Liver (tissue), 8 donors: ENCODE measurements at regions not wholly inside any gene's neighbourhood (a gene's known extent, or its start where the extent isn't known, plus 50 kb on each side); places are given as distances from the start of the nearest gene placed in this dataset.

Experiments
- DNase-seq: peaks from one replicate; pipeline ENCODE4 v3.0.0-alpha.2; 2017; ENCODE audit warnings: low spot score
- H3K27ac ChIP-seq, 2 donors: one replicate each; pipeline ENCODE4 v1.7.0; 2013; ENCODE audit warnings: inconsistent platforms in 2 of 2, low read length in 2 of 2, control low read depth in 1 of 2, low read depth in 1 of 2, mild to moderate bottlenecking in 1 of 2
- H3K27me3 ChIP-seq, 4 donors: one replicate each; pipeline versions ENCODE4 v1.6.1 to v1.7.0; 2013; ENCODE audit warnings: low read length in 3 of 4, inconsistent platforms in 1 of 4, mild to moderate bottlenecking in 1 of 4, moderate library complexity in 1 of 4; ENCODE audit not compliant: control insufficient read depth in 4 of 4, insufficient read depth in 4 of 4
- H3K36me3 ChIP-seq, 4 donors: one replicate each; pipeline versions ENCODE4 v1.6.1 to v1.7.0; 2013; ENCODE audit warnings: low read length in 3 of 4, mild to moderate bottlenecking in 3 of 4, low read depth in 1 of 4, moderate library complexity in 1 of 4; ENCODE audit not compliant: control insufficient read depth in 4 of 4, insufficient read depth in 3 of 4
- H3K4me1 ChIP-seq, 4 donors: one replicate each; pipeline versions ENCODE4 v1.6.1 to v1.7.0; 2013; ENCODE audit warnings: low read length in 3 of 4, mild to moderate bottlenecking in 3 of 4, moderate library complexity in 1 of 4; ENCODE audit not compliant: control insufficient read depth in 4 of 4, insufficient read depth in 4 of 4
- H3K4me3 ChIP-seq, 3 donors: one replicate each; pipeline versions ENCODE4 v1.6.1 to v1.7.0; 2013; ENCODE audit warnings: low read length in 3 of 3, control low read depth in 1 of 3, low read depth in 1 of 3, mild to moderate bottlenecking in 1 of 3
- H3K9ac ChIP-seq, 2 donors: one replicate each; pipeline ENCODE4 v1.7.0; 2013; ENCODE audit warnings: low read length in 2 of 2, mild to moderate bottlenecking in 2 of 2, moderate library complexity in 2 of 2, control low read depth in 1 of 2, low read depth in 1 of 2
- H3K9me3 ChIP-seq, 4 donors: one replicate each; pipeline versions ENCODE4 v1.6.1 to v1.7.0; 2013; ENCODE audit warnings: low read length in 3 of 4; ENCODE audit not compliant: control insufficient read depth in 4 of 4
- CTCF ChIP-seq: fragments of 150-350 bp; IDR thresholded peaks from 2 replicates; pipeline ENCODE4 v1.5.1; 2017; ENCODE audit warnings: improper control_type of control experiment, low read depth, low read length; ENCODE audit not compliant: missing input control
- EGR1 ChIP-seq, 2 donors: IDR thresholded peaks; 2 replicates each; pipeline ENCODE4 v1.6.1; 2016 to 2018; ENCODE audit warnings: antibody characterized with exemption in 2 of 2, low read depth in 2 of 2
- FOXA1 ChIP-seq: IDR thresholded peaks from 2 replicates; pipeline ENCODE4 v1.6.1; 2016; ENCODE audit warnings: antibody characterized with exemption
- FOXA2 ChIP-seq: IDR thresholded peaks from 2 replicates; pipeline ENCODE4 v1.6.1; 2016; ENCODE audit warnings: antibody characterized with exemption
- GABPA ChIP-seq, 2 donors: IDR thresholded peaks in 1 of 2; conservative IDR thresholded peaks in 1 of 2; 2 replicates each; pipeline ENCODE4 v1.6.1; 2016; ENCODE audit warnings: antibody characterized with exemption in 2 of 2, mild to moderate bottlenecking in 1 of 2, moderate library complexity in 1 of 2
- HNF4A ChIP-seq, 2 donors: conservative IDR thresholded peaks; 2 replicates each; pipeline ENCODE4 v1.6.1; 2016; ENCODE audit warnings: antibody characterized with exemption in 2 of 2, mild to moderate bottlenecking in 2 of 2
- HNF4G ChIP-seq: IDR thresholded peaks from 2 replicates; pipeline ENCODE4 v1.6.1; 2016; ENCODE audit warnings: antibody characterized with exemption
- JUND ChIP-seq, 2 donors: IDR thresholded peaks; 2 replicates each; pipeline ENCODE4 v1.6.1; 2016; ENCODE audit warnings: antibody characterized with exemption in 2 of 2
- NR2F2 ChIP-seq: IDR thresholded peaks from 2 replicates; pipeline ENCODE4 v1.6.1; 2016; ENCODE audit warnings: antibody characterized with exemption
- RAD21 ChIP-seq, 2 donors: IDR thresholded peaks; 2 replicates each; pipeline ENCODE4 v1.6.1; 2016; ENCODE audit warnings: antibody characterized with exemption in 2 of 2, mild to moderate bottlenecking in 2 of 2
- RXRA ChIP-seq, 2 donors: IDR thresholded peaks; 2 replicates each; pipeline ENCODE4 v1.6.1; 2017 to 2018; ENCODE audit warnings: antibody characterized with exemption in 2 of 2, mild to moderate bottlenecking in 1 of 2
- SP1 ChIP-seq: IDR thresholded peaks from 2 replicates; pipeline ENCODE4 v1.6.1; 2018; ENCODE audit warnings: antibody characterized with exemption, mild to moderate bottlenecking
- TAF1 ChIP-seq: conservative IDR thresholded peaks from 2 replicates; pipeline ENCODE4 v1.6.1; 2016; ENCODE audit warnings: antibody characterized with exemption, mild to moderate bottlenecking
- YY1 ChIP-seq: IDR thresholded peaks from 2 replicates; pipeline ENCODE4 v1.6.1; 2016; ENCODE audit warnings: antibody characterized with exemption, mild to moderate bottlenecking
- ZBTB33 ChIP-seq: IDR thresholded peaks from 2 replicates; pipeline ENCODE4 v1.6.1; 2016; ENCODE audit warnings: antibody characterized with exemption
- WGBS: extraction: QIAGEN DNeasy Blood & Tissue Kit; methylation state at CpG from one replicate; pipeline ENCODE4 v1.1.7; 2013; 5-methylcytosine and 5-hydroxymethylcytosine counted together
- TF ChIP-seq, protein P1 (sequence below): IDR thresholded peaks from 2 replicates; pipeline ENCODE4 v1.6.1; 2016; ENCODE audit warnings: antibody characterized with exemption
- TF ChIP-seq, protein P2 (sequence below): IDR thresholded peaks from 2 replicates; pipeline ENCODE4 v1.6.1; 2016; ENCODE audit warnings: antibody characterized with exemption
- TF ChIP-seq, protein P3 (sequence below): IDR thresholded peaks from 2 replicates; pipeline ENCODE4 v1.6.1; 2016; ENCODE audit warnings: antibody characterized with exemption, mild to moderate bottlenecking
- donor health status: healthy.
- donor health status: healthy.
- donor health status: healthy.
- donor health status: healthy.
- donor health status: healthy.

DNA sequence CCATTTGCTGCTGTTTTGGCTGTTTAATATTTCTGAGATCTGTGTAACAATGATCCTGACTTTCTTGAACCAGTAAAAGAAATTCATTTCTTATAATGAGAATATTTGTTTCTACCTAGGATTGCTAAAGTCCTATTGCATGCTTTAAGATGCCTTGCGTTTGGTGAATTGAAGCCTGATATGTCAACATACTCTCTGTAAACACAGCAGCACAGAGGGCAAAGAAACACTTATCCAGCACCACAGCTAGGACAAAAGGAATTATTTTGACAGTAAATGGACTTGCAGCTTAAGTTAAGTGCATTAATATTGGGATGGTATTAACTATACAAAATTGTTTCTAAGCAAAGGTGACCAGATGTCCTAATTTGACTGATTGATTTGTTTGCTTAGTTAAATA is 2031.2 kb upstream of the CDH6 start (continued):
- TF ChIP-seq TAF1 (no peak), NR2F2 (no peak), CTCF (no peak)

GRCh38 chr5:29161399-29162291 is 2031.8 kb upstream of the CDH6 start:
- H3K27ac ChIP-seq, result no peak overlapping the region
- DNase-seq, result no peak
- peak in 1 of 2 donors; percentile 32 for TF ChIP-seq RXRA (IDR thresholded peaks at IDR 0.05)
- TF ChIP-seq JUND (IDR thresholded peaks at IDR 0.05), result peak in 1 of 2 donors; percentile 3
- TF ChIP-seq GABPA (IDR thresholded peaks at IDR 0.05 in 1 of 2, conservative IDR thresholded peaks at IDR 0.05 in 1 of 2), result no peak
- peak; percentile 26 for TF ChIP-seq YY1
- TF ChIP-seq SP1, result peak; percentile 20
- WGBS, result 14% methylated on average over 1 of the region's 1 CpG
- no peak overlapping the region for H3K4me3 ChIP-seq
- H3K9ac ChIP-seq, result no peak overlapping the region
- H3K4me1 ChIP-seq, result peaks cover 1 to 27% (median 23%) of the 10 kb centered on the region in 4 donors
- H3K27me3 ChIP-seq, result no peaks in the 10 kb centered on the region
- H3K9me3 ChIP-seq, result no peaks in the 10 kb centered on the region
- H3K36me3 ChIP-seq, result no peaks in the 10 kb centered on the region

GRCh38 chr5:29157975-29158374 is 2035.5 kb upstream of the CDH6 start:
- Histone ChIP-seq H3K4me1 (peaks cover 1 to 27% (median 23%) of the 10 kb centered on the region in 4 donors), H3K4me3 (no peak overlapping the region), H3K9me3 (no peaks in the 10 kb centered on the region), H3K27me3 (no peaks in the 10 kb centered on the region), H3K27ac (no peak overlapping the region), H3K9ac (no peak overlapping the region), H3K36me3 (no peaks in the 10 kb centered on the region)
- TF ChIP-seq SP1 (no peak), GABPA (IDR thresholded peaks at IDR 0.05 in 1 of 2, conservative IDR thresholded peaks at IDR 0.05 in 1 of 2) (no peak), RAD21 (IDR thresholded peaks at IDR 0.05) (peak in 1 of 2 donors; percentile 33), EGR1 (IDR thresholded peaks at IDR 0.05; ENCODE audit: low read depth in 2 of 2) (no peak), TAF1 (no peak), CTCF (no peak), JUND (IDR thresholded peaks at IDR 0.05) (no peak), HNF4G (no peak), HNF4A (conservative IDR thresholded peaks at IDR 0.05) (peak in 1 of 2 donors; percentile 33), ZBTB33 (no peak), NR2F2 (no peak), FOXA1 (no peak), RXRA (IDR thresholded peaks at IDR 0.05) (peak in 1 of 2 donors; percentile 6), FOXA2 (no peak), YY1 (no peak)
- TF ChIP-seq, protein P1, sequence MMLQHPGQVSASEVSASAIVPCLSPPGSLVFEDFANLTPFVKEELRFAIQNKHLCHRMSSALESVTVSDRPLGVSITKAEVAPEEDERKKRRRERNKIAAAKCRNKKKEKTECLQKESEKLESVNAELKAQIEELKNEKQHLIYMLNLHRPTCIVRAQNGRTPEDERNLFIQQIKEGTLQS, result no peak
- TF ChIP-seq, protein P2, sequence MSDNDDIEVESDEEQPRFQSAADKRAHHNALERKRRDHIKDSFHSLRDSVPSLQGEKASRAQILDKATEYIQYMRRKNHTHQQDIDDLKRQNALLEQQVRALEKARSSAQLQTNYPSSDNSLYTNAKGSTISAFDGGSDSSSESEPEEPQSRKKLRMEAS, result peak; percentile 41
- TF ChIP-seq, protein P3, sequence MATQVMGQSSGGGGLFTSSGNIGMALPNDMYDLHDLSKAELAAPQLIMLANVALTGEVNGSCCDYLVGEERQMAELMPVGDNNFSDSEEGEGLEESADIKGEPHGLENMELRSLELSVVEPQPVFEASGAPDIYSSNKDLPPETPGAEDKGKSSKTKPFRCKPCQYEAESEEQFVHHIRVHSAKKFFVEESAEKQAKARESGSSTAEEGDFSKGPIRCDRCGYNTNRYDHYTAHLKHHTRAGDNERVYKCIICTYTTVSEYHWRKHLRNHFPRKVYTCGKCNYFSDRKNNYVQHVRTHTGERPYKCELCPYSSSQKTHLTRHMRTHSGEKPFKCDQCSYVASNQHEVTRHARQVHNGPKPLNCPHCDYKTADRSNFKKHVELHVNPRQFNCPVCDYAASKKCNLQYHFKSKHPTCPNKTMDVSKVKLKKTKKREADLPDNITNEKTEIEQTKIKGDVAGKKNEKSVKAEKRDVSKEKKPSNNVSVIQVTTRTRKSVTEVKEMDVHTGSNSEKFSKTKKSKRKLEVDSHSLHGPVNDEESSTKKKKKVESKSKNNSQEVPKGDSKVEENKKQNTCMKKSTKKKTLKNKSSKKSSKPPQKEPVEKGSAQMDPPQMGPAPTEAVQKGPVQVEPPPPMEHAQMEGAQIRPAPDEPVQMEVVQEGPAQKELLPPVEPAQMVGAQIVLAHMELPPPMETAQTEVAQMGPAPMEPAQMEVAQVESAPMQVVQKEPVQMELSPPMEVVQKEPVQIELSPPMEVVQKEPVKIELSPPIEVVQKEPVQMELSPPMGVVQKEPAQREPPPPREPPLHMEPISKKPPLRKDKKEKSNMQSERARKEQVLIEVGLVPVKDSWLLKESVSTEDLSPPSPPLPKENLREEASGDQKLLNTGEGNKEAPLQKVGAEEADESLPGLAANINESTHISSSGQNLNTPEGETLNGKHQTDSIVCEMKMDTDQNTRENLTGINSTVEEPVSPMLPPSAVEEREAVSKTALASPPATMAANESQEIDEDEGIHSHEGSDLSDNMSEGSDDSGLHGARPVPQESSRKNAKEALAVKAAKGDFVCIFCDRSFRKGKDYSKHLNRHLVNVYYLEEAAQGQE, result no peak
- 28% methylated on average over 1 of the region's 1 CpG for WGBS
- no peak for DNase-seq
